ENCODE measurements at regions not wholly inside any gene's neighbourhood (a gene's known extent, or its start where the extent isn't known, plus 50 kb on each side); places are given as distances from the start of the nearest gene placed in this dataset.

- TF ChIP-seq CTCF (conservative IDR thresholded peaks at IDR 0.05) (no peak), ZFX (IDR thresholded peaks at IDR 0.05) (no peak)
These were observed 644.9 kb downstream of the TECRL start for GRCh38 chr4:63764400-63764799.

Data from C4-2B (cell line).